ENCODE measurements at regions not wholly inside any gene's neighbourhood (a gene's known extent, or its start where the extent isn't known, plus 50 kb on each side); places are given as distances from the start of the nearest gene placed in this dataset.

DNA sequence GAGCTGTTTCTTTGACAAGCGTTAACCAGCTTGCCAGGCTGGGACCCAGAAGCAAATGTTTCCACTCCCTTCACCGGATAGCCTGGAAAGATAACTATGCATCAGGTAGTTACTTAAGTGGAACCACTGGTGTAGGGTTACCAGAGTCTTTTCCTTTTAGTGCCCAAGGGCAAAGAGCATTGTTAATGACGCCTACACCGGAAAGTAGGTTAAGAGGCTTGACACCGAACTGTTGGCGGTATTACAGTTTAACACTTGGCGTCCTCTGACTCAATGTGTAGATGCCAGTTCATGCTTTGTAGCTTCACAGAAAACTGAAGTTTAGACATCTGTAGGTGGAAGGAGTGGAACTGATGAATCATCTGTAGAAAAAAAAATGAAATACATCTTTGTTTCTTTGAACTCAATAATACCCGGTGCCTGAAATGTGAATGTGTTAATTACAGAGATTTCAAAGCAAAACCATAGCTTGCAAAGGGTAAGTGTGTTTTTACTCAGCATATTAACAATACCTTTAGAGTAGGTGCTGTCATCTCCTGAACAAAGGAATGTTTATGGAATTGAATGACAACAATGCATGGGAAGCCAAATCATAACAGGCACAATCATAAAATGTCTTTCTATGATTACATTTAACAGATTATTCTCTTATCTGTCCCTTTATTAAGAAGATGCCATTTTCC is 426.7 kb upstream of the SALL1 start:
- Histone ChIP-seq H3K9me3 (ENCODE audit: control insufficient read depth, low read length) (no peaks in the 10 kb centered on the region), H3K4me2 (ENCODE audit: low read length) (peak overlapping the region; percentile 3), H3K4me3 (ENCODE audit: low read depth, low read length) (no peak overlapping the region), H3K36me3 (ENCODE audit: control insufficient read depth, insufficient read depth, low read length) (no peaks in the 10 kb centered on the region), H3K9ac (no peak overlapping the region), H3K79me2 (no peaks in the 10 kb centered on the region), H2AFZ (no peak overlapping the region), H3K4me1 (no peaks in the 10 kb centered on the region), H3K27ac (no peak overlapping the region), H3K27me3 (ENCODE audit: control insufficient read depth, insufficient read depth, low read length) (no peaks in the 10 kb centered on the region)
- no peak for TF ChIP-seq CTCF (IDR thresholded peaks at IDR 0.05)

- Histone ChIP-seq H3K4me3 (ENCODE audit: low read depth, low read length) (no peak overlapping the region), H3K9ac (no peak overlapping the region), H3K79me2 (no peaks in the 10 kb centered on the region), H3K27ac (no peak overlapping the region), H3K4me2 (ENCODE audit: low read length) (no peak overlapping the region), H2AFZ (no peak overlapping the region), H3K36me3 (ENCODE audit: control insufficient read depth, insufficient read depth, low read length) (no peaks in the 10 kb centered on the region), H3K4me1 (no peaks in the 10 kb centered on the region), H3K9me3 (ENCODE audit: control insufficient read depth, low read length) (no peaks in the 10 kb centered on the region), H3K27me3 (ENCODE audit: control insufficient read depth, insufficient read depth, low read length) (no peaks in the 10 kb centered on the region)
- TF ChIP-seq CTCF (IDR thresholded peaks at IDR 0.05) = no peak
Measured at GRCh38 chr16:51576498-51577195, 425.6 kb upstream of the SALL1 start.

GRCh38 chr16:51573191-51573590 is 422.1 kb upstream of the SALL1 start:
- Histone ChIP-seq H3K36me3 (ENCODE audit: control insufficient read depth, insufficient read depth, low read length) (no peaks in the 10 kb centered on the region), H3K4me3 (ENCODE audit: low read depth, low read length) (no peak overlapping the region), H3K9me3 (ENCODE audit: control insufficient read depth, low read length) (no peaks in the 10 kb centered on the region)

DNA sequence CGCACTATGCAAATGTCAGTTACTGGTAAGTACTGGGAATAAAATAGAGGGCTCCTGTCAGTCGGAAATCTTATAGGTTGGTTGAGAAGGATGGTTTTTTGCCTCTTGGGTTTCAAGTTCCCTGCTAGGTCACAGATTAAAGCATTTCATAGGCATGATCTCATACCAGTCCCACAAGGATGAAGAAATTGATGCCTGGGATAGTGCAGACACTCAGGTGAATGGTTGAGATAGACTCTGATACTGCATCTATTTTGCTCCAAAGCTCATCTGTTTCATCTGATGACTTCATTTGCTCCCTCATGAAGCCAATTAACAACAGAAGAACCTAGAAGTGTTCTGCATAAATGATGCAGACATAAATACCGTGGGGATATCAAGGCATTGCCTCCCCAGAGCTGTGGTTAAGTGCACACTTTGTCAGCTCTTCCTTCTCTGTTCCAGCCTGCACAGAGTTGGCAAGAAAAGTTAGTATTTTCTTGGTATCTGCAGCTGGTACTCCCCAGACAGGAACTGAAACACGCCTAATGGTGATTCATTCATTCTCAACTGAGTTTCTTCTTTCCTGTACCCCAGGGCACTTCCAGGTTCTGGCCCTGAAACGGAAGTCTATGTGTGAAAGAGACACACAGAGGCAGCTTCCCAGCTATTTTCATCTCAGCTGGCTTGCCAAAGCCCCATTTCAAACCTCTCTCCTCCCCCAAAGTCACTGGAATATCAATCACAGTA is 418.3 kb upstream of the SALL1 start:
- no peak for TF ChIP-seq CTCF (IDR thresholded peaks at IDR 0.05)
- H3K4me1 ChIP-seq = no peaks in the 10 kb centered on the region
- H3K4me3 ChIP-seq (ENCODE audit: low read depth, low read length) = no peak overlapping the region
- no peaks in the 10 kb centered on the region for H3K79me2 ChIP-seq
- H3K27me3 ChIP-seq (ENCODE audit: control insufficient read depth, insufficient read depth, low read length) = no peaks in the 10 kb centered on the region
- no peaks in the 10 kb centered on the region for H3K9me3 ChIP-seq (ENCODE audit: control insufficient read depth, low read length)
- no peak overlapping the region for H3K27ac ChIP-seq
- H2AFZ ChIP-seq = no peak overlapping the region
- H3K9ac ChIP-seq = no peak overlapping the region
- no peak overlapping the region for H3K4me2 ChIP-seq (ENCODE audit: low read length)
- H3K36me3 ChIP-seq (ENCODE audit: control insufficient read depth, insufficient read depth, low read length) = no peaks in the 10 kb centered on the region

More at GRCh38 chr16:51573191-51573590, 422.1 kb upstream of the SALL1 start:
- no peaks in the 10 kb centered on the region for H3K4me1 ChIP-seq
- H3K9ac ChIP-seq = no peak overlapping the region
- H3K79me2 ChIP-seq = no peaks in the 10 kb centered on the region
- no peak overlapping the region for H2AFZ ChIP-seq
- H3K27me3 ChIP-seq (ENCODE audit: control insufficient read depth, insufficient read depth, low read length) = no peaks in the 10 kb centered on the region
- no peak for TF ChIP-seq CTCF (IDR thresholded peaks at IDR 0.05)
- no peak overlapping the region for H3K4me2 ChIP-seq (ENCODE audit: low read length)
- no peak overlapping the region for H3K27ac ChIP-seq
